NCI-H146 (cell line): ENCODE measurements at regions not wholly inside any gene's neighbourhood (a gene's known extent, or its start where the extent isn't known, plus 50 kb on each side); places are given as distances from the start of the nearest gene placed in this dataset.
A peak's percentile ranks its signal among the peaks of the same experiment; 100 is the strongest.

Experiments used
- DNase-seq: peaks from one replicate; lab custom pipeline; 2025; lab: John Stamatoyannopoulos, UW

GRCh38 chr6:148249160-148249559 is 93.5 kb upstream of the SASH1 start:
- peak; percentile 33 for DNase-seq

GRCh38 chr6:148249679-148250375 is 92.8 kb upstream of the SASH1 start:
- peak; percentile 39 for DNase-seq

- peak; percentile 47 for DNase-seq
These were observed 91.5 kb upstream of the SASH1 start for GRCh38 chr6:148250975-148251685.

- DNase-seq = no peak
These were observed 90.7 kb upstream of the SASH1 start for GRCh38 chr6:148251891-148252290.

GRCh38 chr6:148257810-148258209 is 84.8 kb upstream of the SASH1 start:
- no peak for DNase-seq

- DNase-seq = no peak
These were observed 83.8 kb upstream of the SASH1 start for GRCh38 chr6:148258868-148259267.

- no peak for DNase-seq
These were observed 81.2 kb upstream of the SASH1 start for GRCh38 chr6:148261470-148261869.

GRCh38 chr6:148263010-148263409 is 79.6 kb upstream of the SASH1 start:
- DNase-seq = no peak

- no peak for DNase-seq
These were observed 78.7 kb upstream of the SASH1 start for GRCh38 chr6:148263961-148264360.

- no peak for DNase-seq
These were observed 77.6 kb upstream of the SASH1 start for GRCh38 chr6:148265054-148265453.

- no peak for DNase-seq
These were observed 73.3 kb upstream of the SASH1 start for GRCh38 chr6:148269386-148269785.

GRCh38 chr6:148271711-148272439 is 70.8 kb upstream of the SASH1 start:
- no peak for DNase-seq

- DNase-seq = no peak
These were observed 70.0 kb upstream of the SASH1 start for GRCh38 chr6:148272597-148272996.

GRCh38 chr6:148273962-148274752 is 68.5 kb upstream of the SASH1 start:
- no peak for DNase-seq

GRCh38 chr6:148274809-148275208 is 67.8 kb upstream of the SASH1 start:
- DNase-seq = no peak

- no peak for DNase-seq
These were observed 57.4 kb upstream of the SASH1 start for GRCh38 chr6:148285205-148285604.

- no peak for DNase-seq
These were observed 56.1 kb upstream of the SASH1 start for GRCh38 chr6:148286563-148286962.

- no peak for DNase-seq
These were observed 54.9 kb upstream of the SASH1 start for GRCh38 chr6:148287623-148288333.

- DNase-seq = no peak
These were observed 54.1 kb upstream of the SASH1 start for GRCh38 chr6:148288541-148288940.

GRCh38 chr6:148289153-148289552 is 53.5 kb upstream of the SASH1 start:
- DNase-seq = no peak

- no peak for DNase-seq
These were observed 50.8 kb upstream of the SASH1 start for GRCh38 chr6:148291876-148292275.
